HEK293 (cell line): ENCODE measurements at regions not wholly inside any gene's neighbourhood (a gene's known extent, or its start where the extent isn't known, plus 50 kb on each side); places are given as distances from the start of the nearest gene placed in this dataset.

Source experiments
- CTCF ChIA-PET: fragments of 350-600 bp; formaldehyde crosslinking; extraction: SDS; loops from one replicate; lab custom pipeline; 2021; ENCODE audit warnings: antibody characterized with exemption; lab: Yijun Ruan, JAX
- POLR2A ChIA-PET: fragments of 300-600 bp; formaldehyde crosslinking; extraction: SDS; loops from one replicate; lab custom pipeline; 2020; ENCODE audit warnings: antibody characterized with exemption, inconsistent platforms; lab: Yijun Ruan, JAX
- H3K27ac ChIP-seq: fragments of 200-500 bp; sonication (Bioruptor generic); 2 replicates; pipeline ENCODE4 v1.5.1; 2014; ENCODE audit warnings: low read depth, low read length, control low read depth, inconsistent platforms; ENCODE audit errors: extremely low read depth
- H3K36me3 ChIP-seq, 2 experiments: fragments of 200-500 bp in 1 of 2; sonication (Bioruptor generic) in 1 of 2; 1 replicate in 1 of 2; 2 replicates in 1 of 2; pipeline ENCODE4 v1.5.1; 2014 to 2017; ENCODE audit warnings: inconsistent platforms in 2 of 2, low read length in 2 of 2; ENCODE audit not compliant: control insufficient read depth in 2 of 2, insufficient read depth in 1 of 2
- H3K4me1 ChIP-seq: fragments of 200-500 bp; sonication (Bioruptor generic); 2 replicates; pipeline ENCODE4 v1.5.1; 2014; ENCODE audit warnings: mild to moderate bottlenecking, low read length, inconsistent platforms; ENCODE audit not compliant: control insufficient read depth, insufficient read depth
- H3K4me3 ChIP-seq: 2 replicates; pipeline ENCODE4 v1.5.1; 2011; ENCODE audit warnings: low read depth, mild to moderate bottlenecking, control low read depth, low read length, moderate library complexity
- H3K9me3 ChIP-seq: fragments of 200-500 bp; sonication (Bioruptor generic); 2 replicates; pipeline ENCODE4 v1.5.1; 2014; ENCODE audit warnings: low read depth, low read length, inconsistent platforms; ENCODE audit not compliant: control insufficient read depth, insufficient read depth
- KLF10 ChIP-seq: fragments of 450-650 bp; IDR thresholded peaks from 2 replicates; pipeline ENCODE4 v1.5.1; 2018; ENCODE audit warnings: missing biosample characterization, mild to moderate bottlenecking, missing genetic modification characterization
- SP3 ChIP-seq: fragments of 450-650 bp; formaldehyde crosslinking; IDR thresholded peaks from 2 replicates; pipeline ENCODE4 v1.5.1; 2016; ENCODE audit warnings: missing biosample characterization, missing genetic modification characterization
- ZBTB1 ChIP-seq: fragments of 450-650 bp; formaldehyde crosslinking; IDR thresholded peaks from 2 replicates; pipeline ENCODE4 v1.5.1; 2016; ENCODE audit warnings: missing biosample characterization, missing genetic modification characterization
- ZBTB6 ChIP-seq: fragments of 450-650 bp; formaldehyde crosslinking; IDR thresholded peaks from 2 replicates; pipeline ENCODE4 v1.5.1; 2017; ENCODE audit warnings: missing biosample characterization, missing genetic modification characterization
- ZFHX2 ChIP-seq: fragments of 450-650 bp; formaldehyde crosslinking; conservative IDR thresholded peaks from 2 replicates; pipeline ENCODE4 v1.5.1; 2016; ENCODE audit warnings: missing biosample characterization, missing genetic modification characterization
- ZIC2 ChIP-seq: fragments of 450-650 bp; formaldehyde crosslinking; IDR thresholded peaks from 2 replicates; pipeline ENCODE4 v1.5.1; 2016; ENCODE audit warnings: missing biosample characterization, missing genetic modification characterization
- ZNF10 ChIP-seq: fragments of 450-650 bp; formaldehyde crosslinking; IDR thresholded peaks from 2 replicates; pipeline ENCODE4 v1.5.1; 2017; ENCODE audit warnings: missing biosample characterization, missing genetic modification characterization
- ZNF175 ChIP-seq: fragments of 450-650 bp; formaldehyde crosslinking; IDR thresholded peaks from 2 replicates; pipeline ENCODE4 v1.5.1; 2016; ENCODE audit warnings: missing biosample characterization, missing genetic modification characterization
- ZNF202 ChIP-seq: fragments of 450-650 bp; formaldehyde crosslinking; IDR thresholded peaks from 2 replicates; pipeline ENCODE4 v1.5.1; 2016; ENCODE audit warnings: missing biosample characterization, missing genetic modification characterization, borderline replicate concordance
- ZNF274 ChIP-seq, 2 experiments: fragments of 200-500 bp in 1 of 2; fragments of 450-650 bp in 1 of 2; sonication (Bioruptor generic) in 1 of 2; formaldehyde crosslinking in 1 of 2; IDR thresholded peaks; 2 replicates each; pipeline versions ENCODE4 v1.5.1 to v1.6.1; 2014 to 2016; ENCODE audit warnings: borderline replicate concordance in 1 of 2, inconsistent platforms in 1 of 2, low read length in 1 of 2, missing biosample characterization in 1 of 2, missing genetic modification characterization in 1 of 2
- ZNF501 ChIP-seq: fragments of 450-650 bp; formaldehyde crosslinking; IDR thresholded peaks from 2 replicates; pipeline ENCODE4 v1.5.1; 2016; ENCODE audit warnings: missing biosample characterization, missing genetic modification characterization
- ZNF558 ChIP-seq: fragments of 450-650 bp; formaldehyde crosslinking; IDR thresholded peaks from 2 replicates; pipeline ENCODE4 v1.5.1; 2016; ENCODE audit warnings: missing biosample characterization, missing genetic modification characterization
- ZNF600 ChIP-seq: fragments of 450-650 bp; formaldehyde crosslinking; IDR thresholded peaks from 2 replicates; pipeline ENCODE4 v1.5.1; 2016; ENCODE audit warnings: missing biosample characterization, missing genetic modification characterization
- ZNF610 ChIP-seq: fragments of 450-650 bp; formaldehyde crosslinking; IDR thresholded peaks from 2 replicates; pipeline ENCODE4 v1.5.1; 2016; ENCODE audit warnings: missing biosample characterization, missing genetic modification characterization, borderline replicate concordance
- ZNF626 ChIP-seq: fragments of 450-650 bp; sonication (Bioruptor Pico); formaldehyde crosslinking; IDR thresholded peaks from 2 replicates; pipeline ENCODE4 v1.5.1; 2018; ENCODE audit warnings: missing biosample characterization, missing genetic modification characterization, inconsistent platforms
- ZNF660 ChIP-seq: fragments of 450-650 bp; IDR thresholded peaks from 2 replicates; pipeline ENCODE4 v1.5.1; 2018; ENCODE audit warnings: missing biosample characterization, mild to moderate bottlenecking, missing genetic modification characterization
- TF ChIP-seq, protein P1 (sequence below): IDR thresholded peaks from 2 replicates; pipeline ENCODE4 v1.6.1; 2011; ENCODE audit warnings: mild to moderate bottlenecking, low read depth, low read length, borderline replicate concordance

- CTCF ChIA-PET = interaction anchor here (0.5 kb wide), 1 partner anchor 328 kb away, joined by 3 read pairs; no protein-coding TSS in a partner anchor
- TF ChIP-seq KLF10 (tag by site-specific recombination) (no peak), ZNF202 (tag by site-specific recombination) (no peak), ZNF600 (tag by site-specific recombination) (no peak), ZBTB6 (tag by site-specific recombination) (no peak), ZIC2 (tag by site-specific recombination) (no peak), ZNF10 (no peak)
Measured at GRCh38 chr4:3365326-3365725, 72.5 kb downstream of the RGS12 start.

DNA sequence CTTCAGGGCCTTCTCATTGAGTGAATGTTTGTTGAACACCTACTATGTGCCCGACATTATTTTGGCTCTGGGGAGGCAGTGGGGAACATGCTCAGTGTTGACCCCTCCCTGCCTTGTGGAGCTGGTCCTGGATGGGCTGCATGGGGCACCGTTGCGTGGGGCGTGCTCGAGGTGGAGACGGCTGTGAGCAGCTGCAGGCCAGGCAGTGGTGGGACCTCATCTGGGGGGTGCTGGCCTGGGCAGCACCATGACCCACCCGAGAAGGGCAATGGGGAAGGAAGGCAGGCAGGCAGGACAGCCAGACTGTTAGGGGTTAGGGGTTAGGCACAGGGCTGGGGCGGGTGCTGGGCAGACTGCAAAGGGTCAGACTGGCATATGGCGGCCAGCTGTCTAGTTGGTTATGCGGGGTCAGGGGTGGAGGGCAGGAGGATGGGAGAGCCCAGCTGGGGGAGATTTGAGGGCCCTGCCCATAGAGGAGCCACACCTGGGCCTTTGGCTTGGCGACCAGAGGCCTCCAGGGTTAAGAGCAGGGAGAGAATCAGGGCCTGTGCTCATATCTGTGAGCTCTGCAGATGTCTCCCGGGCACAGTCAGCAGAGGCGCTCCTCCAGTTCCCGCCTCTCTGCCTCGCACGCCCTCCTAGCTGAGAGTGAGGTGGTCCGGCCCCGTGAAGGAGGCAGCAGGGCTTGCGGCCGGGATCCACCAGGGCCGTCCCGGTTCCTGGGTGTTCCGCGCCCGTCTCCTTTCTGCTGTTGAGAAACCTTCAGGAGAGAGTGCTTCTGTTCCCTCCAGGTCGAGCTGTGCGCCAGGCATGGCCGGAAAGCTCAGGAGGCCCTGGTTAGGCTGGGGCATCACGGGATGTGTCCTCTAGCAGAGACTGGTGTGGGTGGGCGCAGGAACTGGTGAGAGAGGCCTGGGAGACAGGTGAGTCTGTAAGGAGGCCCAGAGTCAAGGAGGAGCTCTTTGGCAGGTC is 73.3 kb downstream of the RGS12 start:
- CTCF ChIA-PET = no interaction called here
- no peaks in the 10 kb centered on the region for H3K36me3 ChIP-seq
- TF ChIP-seq ZFHX2 (tag by site-specific recombination) = no peak
- TF ChIP-seq ZNF175 (tag by site-specific recombination) = no peak
- TF ChIP-seq ZNF610 = no peak
- TF ChIP-seq ZNF274 (IDR thresholded peaks at IDR 0.05; ENCODE audit: low read length) = no peak
- no peak for TF ChIP-seq ZNF274 (tag by site-specific recombination; IDR thresholded peaks at IDR 0.05; ENCODE audit: borderline replicate concordance)
- no peak for TF ChIP-seq SP3 (tag by site-specific recombination)
- TF ChIP-seq ZNF626 (tag by site-specific recombination) = no peak
- TF ChIP-seq, protein P1, sequence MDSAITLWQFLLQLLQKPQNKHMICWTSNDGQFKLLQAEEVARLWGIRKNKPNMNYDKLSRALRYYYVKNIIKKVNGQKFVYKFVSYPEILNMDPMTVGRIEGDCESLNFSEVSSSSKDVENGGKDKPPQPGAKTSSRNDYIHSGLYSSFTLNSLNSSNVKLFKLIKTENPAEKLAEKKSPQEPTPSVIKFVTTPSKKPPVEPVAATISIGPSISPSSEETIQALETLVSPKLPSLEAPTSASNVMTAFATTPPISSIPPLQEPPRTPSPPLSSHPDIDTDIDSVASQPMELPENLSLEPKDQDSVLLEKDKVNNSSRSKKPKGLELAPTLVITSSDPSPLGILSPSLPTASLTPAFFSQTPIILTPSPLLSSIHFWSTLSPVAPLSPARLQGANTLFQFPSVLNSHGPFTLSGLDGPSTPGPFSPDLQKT = no peak
- TF ChIP-seq ZNF501 = no peak
- TF ChIP-seq ZBTB1 = no peak
- no peak for TF ChIP-seq ZNF660 (tag by site-specific recombination)
- no peaks in the 10 kb centered on the region for H3K9me3 ChIP-seq
- POLR2A ChIA-PET = interaction anchor here (0.6 kb wide), 1 partner anchor 1516 kb away, joined by 7 read pairs; no protein-coding TSS in a partner anchor
- no peak overlapping the region for H3K4me3 ChIP-seq
- H3K27ac ChIP-seq = no peak overlapping the region
- peaks cover 6% of the 10 kb centered on the region for H3K4me1 ChIP-seq

More at GRCh38 chr4:3365326-3365725, 72.5 kb downstream of the RGS12 start:
- Histone ChIP-seq H3K27ac (no peak overlapping the region), H3K4me3 (no peak overlapping the region), H3K36me3 (no peaks in the 10 kb centered on the region), H3K9me3 (no peaks in the 10 kb centered on the region), H3K4me1 (peaks cover 6% of the 10 kb centered on the region)
- POLR2A ChIA-PET = no interaction called here

- no peaks in the 10 kb centered on the region for H3K36me3 ChIP-seq
- CTCF ChIA-PET = no interaction called here
- no peak overlapping the region for H3K27ac ChIP-seq
- H3K4me3 ChIP-seq = no peak overlapping the region
- 0 out of 2 replicates have a peak, but pooled peaks have one; percentile 22 for TF ChIP-seq ZIC2 (tag by site-specific recombination)
- TF ChIP-seq ZNF558 (tag by site-specific recombination) = no peak
- TF ChIP-seq, all 188 proteins: peak for 1
- POLR2A ChIA-PET = interaction anchor here (0.6 kb wide), 1 partner anchor 1517 kb away, joined by 7 read pairs; no protein-coding TSS in a partner anchor
- peaks cover 6% of the 10 kb centered on the region for H3K4me1 ChIP-seq
- no peaks in the 10 kb centered on the region for H3K9me3 ChIP-seq
Measured at GRCh38 chr4:3366893-3367775, 74.3 kb downstream of the RGS12 start.
